ENCODE measurements at regions not wholly inside any gene's neighbourhood (a gene's known extent, or its start where the extent isn't known, plus 50 kb on each side); places are given as distances from the start of the nearest gene placed in this dataset.

- TF ChIP-seq CTCF (conservative IDR thresholded peaks at IDR 0.05 in 1 of 2, IDR thresholded peaks at IDR 0.05 in 1 of 2; ENCODE audit: low read depth in 1 of 2, low read length in 2 of 2) (no peak), EZH2 (IDR thresholded peaks at IDR 0.05; ENCODE audit: low read length, missing control alignments) (no peak)
Measured at GRCh38 chr9:7520396-7520795, 279.2 kb downstream of the DMAC1 start.

Measured in fibroblast of lung (primary cell).